ENCODE measurements at regions not wholly inside any gene's neighbourhood (a gene's known extent, or its start where the extent isn't known, plus 50 kb on each side); places are given as distances from the start of the nearest gene placed in this dataset.

GRCh38 chr2:195495966-195496365 lies 161.1 kb upstream of the SLC39A10 start:
- TF ChIP-seq, protein P1, sequence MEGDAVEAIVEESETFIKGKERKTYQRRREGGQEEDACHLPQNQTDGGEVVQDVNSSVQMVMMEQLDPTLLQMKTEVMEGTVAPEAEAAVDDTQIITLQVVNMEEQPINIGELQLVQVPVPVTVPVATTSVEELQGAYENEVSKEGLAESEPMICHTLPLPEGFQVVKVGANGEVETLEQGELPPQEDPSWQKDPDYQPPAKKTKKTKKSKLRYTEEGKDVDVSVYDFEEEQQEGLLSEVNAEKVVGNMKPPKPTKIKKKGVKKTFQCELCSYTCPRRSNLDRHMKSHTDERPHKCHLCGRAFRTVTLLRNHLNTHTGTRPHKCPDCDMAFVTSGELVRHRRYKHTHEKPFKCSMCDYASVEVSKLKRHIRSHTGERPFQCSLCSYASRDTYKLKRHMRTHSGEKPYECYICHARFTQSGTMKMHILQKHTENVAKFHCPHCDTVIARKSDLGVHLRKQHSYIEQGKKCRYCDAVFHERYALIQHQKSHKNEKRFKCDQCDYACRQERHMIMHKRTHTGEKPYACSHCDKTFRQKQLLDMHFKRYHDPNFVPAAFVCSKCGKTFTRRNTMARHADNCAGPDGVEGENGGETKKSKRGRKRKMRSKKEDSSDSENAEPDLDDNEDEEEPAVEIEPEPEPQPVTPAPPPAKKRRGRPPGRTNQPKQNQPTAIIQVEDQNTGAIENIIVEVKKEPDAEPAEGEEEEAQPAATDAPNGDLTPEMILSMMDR (IDR thresholded peaks at IDR 0.05 in 8 of 11, conservative IDR thresholded peaks at IDR 0.05 in 3 of 11), result no peak
- TF ChIP-seq POLR2A (IDR thresholded peaks at IDR 0.05) (no peak), POLR2AphosphoS5 (IDR thresholded peaks at IDR 0.05) (no peak)

All from spleen (tissue), 7 donors.